Esophagus (tissue), 2 donors: ENCODE measurements at regions not wholly inside any gene's neighbourhood (a gene's known extent, or its start where the extent isn't known, plus 50 kb on each side); places are given as distances from the start of the nearest gene placed in this dataset.
"Not testable (repeated sequence)": the region's sequence is repeated elsewhere in the genome, so short reads cannot be mapped to it uniquely, and the experiment has no call there.

ENCODE experiments used
- H3K27ac ChIP-seq, 2 donors: one replicate each; pipeline ENCODE4 v1.5.1; 2013; ENCODE audit warnings: low read depth in 2 of 2, mild to moderate bottlenecking in 2 of 2, inconsistent platforms in 1 of 2, low read length in 1 of 2, moderate library complexity in 1 of 2
- H3K27me3 ChIP-seq, 2 donors: one replicate each; pipeline ENCODE4 v1.6.1; 2013; ENCODE audit warnings: low read length in 2 of 2, control low read depth in 1 of 2, mild to moderate bottlenecking in 1 of 2; ENCODE audit not compliant: insufficient read depth in 2 of 2, control insufficient read depth in 1 of 2
- H3K36me3 ChIP-seq, 2 donors: one replicate each; pipeline ENCODE4 v1.6.1; 2013; ENCODE audit warnings: low read length in 1 of 2; ENCODE audit not compliant: control insufficient read depth in 2 of 2, insufficient read depth in 2 of 2
- H3K4me1 ChIP-seq, 2 donors: one replicate each; pipeline ENCODE4 v1.6.1; 2013; ENCODE audit warnings: low read length in 1 of 2; ENCODE audit not compliant: control insufficient read depth in 2 of 2, insufficient read depth in 2 of 2
- H3K4me3 ChIP-seq, 2 donors: one replicate each; pipeline ENCODE4 v1.5.1; 2013; ENCODE audit warnings: low read length in 2 of 2, mild to moderate bottlenecking in 2 of 2, low read depth in 1 of 2, moderate library complexity in 1 of 2
- H3K9me3 ChIP-seq, 2 donors: one replicate each; pipeline ENCODE4 v1.6.1; 2013; ENCODE audit warnings: mild to moderate bottlenecking in 2 of 2, low read depth in 1 of 2, low read length in 1 of 2, moderate library complexity in 1 of 2; ENCODE audit not compliant: control insufficient read depth in 2 of 2, insufficient read depth in 1 of 2
- WGBS, 2 donors: extraction: QIAGEN DNeasy Blood & Tissue Kit; methylation state at CpG; one replicate each; pipeline ENCODE4 v1.1.7; 2013; 5-methylcytosine and 5-hydroxymethylcytosine counted together
- donor health status: healthy with polysubstance abuse.
- donor health status: Bipolar disorder and iron deficiency.

- no peaks in the 10 kb centered on the region for H3K27me3 ChIP-seq
- no peaks in the 10 kb centered on the region for H3K36me3 ChIP-seq
- H3K4me1 ChIP-seq: peaks cover 5 to 6% of the 10 kb centered on the region in 2 donors
- WGBS, 2 donors: 26 to 35% methylated on average over 30 of the region's 30 CpGs
- no peaks in the 10 kb centered on the region for H3K9me3 ChIP-seq
- H3K27ac ChIP-seq: peak overlapping the region; percentile 51 to 74
- peak overlapping the region in 1 of 2 donors; percentile 22 for H3K4me3 ChIP-seq
These were observed 236.0 kb downstream of the BCL11B start for GRCh38 chr14:99035712-99036610.

DNA sequence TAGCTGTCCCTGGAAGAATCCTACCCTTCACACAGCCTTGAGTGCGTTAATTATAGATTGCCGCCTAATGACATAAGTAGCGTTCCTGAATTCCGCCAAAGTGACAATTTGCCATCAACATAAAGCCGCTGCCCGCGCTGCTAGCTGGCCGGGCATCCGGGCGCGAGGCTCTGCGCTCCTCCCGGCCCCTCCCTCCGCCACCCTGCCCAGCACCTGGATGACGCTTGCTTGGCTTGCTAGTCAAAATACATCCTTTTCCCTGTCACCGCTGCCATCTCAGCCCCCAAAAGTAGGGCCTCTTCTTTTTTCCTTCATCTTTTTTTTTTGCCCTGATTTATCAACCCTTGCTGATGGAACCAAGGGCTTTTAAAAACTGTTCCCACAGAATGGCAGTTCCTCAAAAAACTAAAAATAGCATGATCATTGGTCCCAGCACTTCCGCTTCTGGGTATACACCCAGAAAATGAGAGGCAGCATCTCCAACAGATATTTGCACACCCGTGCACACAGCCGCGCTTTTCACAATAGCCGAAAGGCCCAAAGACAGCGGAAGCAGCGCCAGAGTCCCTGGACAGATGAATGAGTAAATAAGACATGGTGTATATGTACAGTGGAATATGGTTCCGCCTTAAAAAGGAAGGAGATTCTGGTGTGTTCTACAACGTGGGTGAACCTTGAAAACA is 235.2 kb downstream of the BCL11B start:
- Histone ChIP-seq H3K4me1 (peaks cover 5 to 6% of the 10 kb centered on the region in 2 donors), H3K27me3 (no peaks in the 10 kb centered on the region), H3K4me3 (no peak overlapping the region), H3K9me3 (no peaks in the 10 kb centered on the region), H3K36me3 (no peaks in the 10 kb centered on the region), H3K27ac (peak overlapping the region; percentile 51 to 74)
- 81 to 85% methylated on average over 25 of the region's 25 CpGs for WGBS, 2 donors

DNA sequence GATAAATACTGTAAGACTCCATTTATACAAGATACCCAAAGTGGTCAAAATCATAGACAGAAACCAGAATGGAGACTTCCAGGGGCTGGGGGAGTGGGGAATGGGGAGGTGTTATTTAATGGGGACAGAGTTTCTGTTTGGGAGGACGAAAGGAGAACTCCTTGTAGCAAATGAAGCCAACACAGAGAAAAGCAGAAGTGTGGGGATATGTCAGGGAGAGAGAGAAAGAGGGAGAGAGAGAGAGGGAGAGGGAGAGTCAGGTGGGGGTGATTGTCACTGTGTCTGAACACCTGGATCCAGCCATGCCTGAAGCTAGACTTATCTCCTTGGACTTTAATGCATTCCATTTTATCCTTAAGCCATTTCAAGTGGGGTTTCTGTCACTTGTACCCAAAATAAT is 234.7 kb downstream of the BCL11B start:
- WGBS, 2 donors: 83 to 87% methylated on average over 1 of the region's 1 CpG

GRCh38 chr14:99037777-99038430 is 234.1 kb downstream of the BCL11B start:
- H3K4me3 ChIP-seq: no peak overlapping the region
- H3K9me3 ChIP-seq: no peaks in the 10 kb centered on the region
- H3K27me3 ChIP-seq: no peaks in the 10 kb centered on the region
- no peak overlapping the region for H3K27ac ChIP-seq
- WGBS, 2 donors: 73 to 79% methylated on average over 10 of the region's 10 CpGs
- no peaks in the 10 kb centered on the region for H3K36me3 ChIP-seq
- H3K4me1 ChIP-seq: peaks cover 5 to 8% of the 10 kb centered on the region in 2 donors

More for the DNA sequence above, 234.7 kb downstream of the BCL11B start:
- not testable (repeated sequence) for H3K4me1 ChIP-seq, H3K27ac ChIP-seq, H3K9me3 ChIP-seq, H3K36me3 ChIP-seq, H3K27me3 ChIP-seq, H3K4me3 ChIP-seq

DNA sequence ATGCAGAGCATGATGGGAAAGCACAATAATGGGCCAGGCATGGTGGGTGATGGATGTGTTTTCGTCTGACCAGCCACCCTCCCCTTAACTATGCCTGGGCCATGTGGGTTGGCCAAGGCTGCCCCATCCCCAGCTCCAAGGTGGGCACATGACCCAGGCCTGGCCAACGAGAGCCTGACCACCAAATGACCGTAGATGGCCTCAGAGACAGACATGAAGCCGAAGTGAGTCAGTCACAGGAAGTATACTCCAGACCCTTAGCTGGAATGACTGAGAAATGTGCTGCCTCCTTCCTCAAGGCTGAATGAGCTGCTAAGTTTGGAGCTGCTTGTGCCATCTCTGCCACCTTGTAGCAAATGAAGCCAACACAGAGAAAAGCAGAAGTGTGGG is 233.6 kb downstream of the BCL11B start:
- Histone ChIP-seq H3K9me3 (no peaks in the 10 kb centered on the region), H3K4me1 (peaks cover 5 to 8% of the 10 kb centered on the region in 2 donors), H3K27ac (no peak overlapping the region), H3K27me3 (no peaks in the 10 kb centered on the region), H3K4me3 (no peak overlapping the region), H3K36me3 (no peaks in the 10 kb centered on the region)
- 56 to 69% methylated on average over 4 of the region's 4 CpGs for WGBS, 2 donors

DNA sequence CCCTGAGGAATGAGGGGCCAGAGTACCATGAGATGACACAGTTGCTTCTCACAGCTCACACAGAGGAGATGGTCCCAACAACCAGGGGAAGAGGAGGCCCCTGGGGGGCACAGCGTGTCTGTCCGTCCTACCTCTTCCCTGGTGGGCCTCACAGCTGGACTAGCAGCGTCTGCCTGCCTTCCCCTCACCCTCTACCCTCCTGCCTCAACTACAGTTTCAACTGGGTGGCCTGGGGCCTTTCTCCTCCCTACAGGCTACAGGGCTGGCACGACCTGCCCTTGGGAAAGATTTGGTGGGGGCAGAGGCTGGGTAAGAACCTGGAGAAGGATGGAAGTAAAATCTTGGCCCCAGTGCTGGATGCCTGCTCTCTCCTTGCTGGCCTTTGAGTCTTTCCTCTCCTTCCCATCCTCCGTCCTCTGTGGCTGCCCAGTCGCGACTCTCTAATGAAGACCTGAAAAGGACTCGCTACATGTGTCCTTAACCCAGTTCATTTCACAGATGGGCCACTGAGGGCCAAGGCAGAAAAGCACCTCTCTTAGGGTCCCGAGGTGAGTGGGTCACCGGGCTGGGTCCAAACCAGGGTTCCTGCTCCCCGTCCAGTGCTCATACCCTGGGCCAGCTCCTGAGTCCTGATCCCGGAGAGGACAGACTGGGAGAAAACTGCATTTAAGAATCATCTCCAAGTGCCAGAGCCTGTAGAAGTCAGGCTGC is 232.5 kb downstream of the BCL11B start:
- 87 to 92% methylated on average over 9 to 12 of the region's 12 CpGs for WGBS, 2 donors
- no peak overlapping the region for H3K27ac ChIP-seq

DNA sequence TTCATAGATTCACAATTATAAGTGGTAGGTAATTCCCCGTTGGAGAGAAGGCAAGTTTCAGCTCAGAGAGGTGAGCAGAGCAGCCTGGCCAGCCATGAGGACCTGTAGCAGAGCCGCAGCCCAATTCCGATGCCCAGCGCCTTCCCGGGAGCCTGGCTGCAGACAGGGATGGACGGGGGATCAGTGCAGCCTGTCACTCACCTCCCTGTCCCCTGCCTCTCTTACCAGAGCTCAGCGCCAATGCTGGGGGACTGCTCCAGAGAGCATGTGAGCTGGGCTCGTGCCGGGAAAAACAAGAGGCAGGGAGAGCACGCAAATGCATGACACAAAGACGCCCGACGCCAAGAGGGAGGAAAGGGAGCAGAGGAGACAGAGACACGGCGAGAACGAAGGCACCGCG is 231.9 kb downstream of the BCL11B start:
- 83 to 86% methylated on average over 18 of the region's 18 CpGs for WGBS, 2 donors
- no peaks in the 10 kb centered on the region for H3K36me3 ChIP-seq
- no peak overlapping the region for H3K4me3 ChIP-seq
- peaks cover 2 to 8% of the 10 kb centered on the region in 2 donors for H3K4me1 ChIP-seq
- H3K27ac ChIP-seq: no peak overlapping the region
- no peaks in the 10 kb centered on the region for H3K27me3 ChIP-seq
- no peaks in the 10 kb centered on the region for H3K9me3 ChIP-seq

More for the DNA sequence above, 232.5 kb downstream of the BCL11B start:
- H3K36me3 ChIP-seq: no peaks in the 10 kb centered on the region
- H3K9me3 ChIP-seq: no peaks in the 10 kb centered on the region
- H3K4me3 ChIP-seq: no peak overlapping the region
- no peaks in the 10 kb centered on the region for H3K27me3 ChIP-seq
- H3K4me1 ChIP-seq: peaks cover 5 to 8% of the 10 kb centered on the region in 2 donors

DNA sequence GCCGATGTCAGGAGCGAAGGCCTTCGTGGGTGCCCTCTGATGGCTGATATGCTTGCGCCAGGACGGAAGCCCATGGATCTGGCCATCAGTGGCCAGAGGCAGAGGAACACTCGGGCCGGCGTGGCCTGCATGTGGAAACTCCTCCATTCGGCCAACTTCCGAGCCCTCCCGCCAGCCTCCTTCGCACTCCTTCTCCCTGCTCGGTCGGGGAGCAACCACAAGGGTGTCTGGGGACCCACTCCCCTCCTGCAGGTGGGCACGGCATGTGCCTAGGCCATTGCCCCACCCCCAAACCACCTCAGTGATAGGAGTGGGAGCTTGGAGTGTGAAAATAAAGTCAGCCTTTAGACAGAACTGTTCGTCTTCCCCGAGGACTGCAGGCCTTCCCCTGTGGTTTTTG is 231.3 kb downstream of the BCL11B start:
- no peak overlapping the region for H3K4me3 ChIP-seq
- peaks cover 2 to 5% of the 10 kb centered on the region in 2 donors for H3K4me1 ChIP-seq
- no peaks in the 10 kb centered on the region for H3K27me3 ChIP-seq
- no peaks in the 10 kb centered on the region for H3K9me3 ChIP-seq
- 90 to 92% methylated on average over 17 of the region's 17 CpGs for WGBS, 2 donors
- no peaks in the 10 kb centered on the region for H3K36me3 ChIP-seq
- H3K27ac ChIP-seq: no peak overlapping the region

DNA sequence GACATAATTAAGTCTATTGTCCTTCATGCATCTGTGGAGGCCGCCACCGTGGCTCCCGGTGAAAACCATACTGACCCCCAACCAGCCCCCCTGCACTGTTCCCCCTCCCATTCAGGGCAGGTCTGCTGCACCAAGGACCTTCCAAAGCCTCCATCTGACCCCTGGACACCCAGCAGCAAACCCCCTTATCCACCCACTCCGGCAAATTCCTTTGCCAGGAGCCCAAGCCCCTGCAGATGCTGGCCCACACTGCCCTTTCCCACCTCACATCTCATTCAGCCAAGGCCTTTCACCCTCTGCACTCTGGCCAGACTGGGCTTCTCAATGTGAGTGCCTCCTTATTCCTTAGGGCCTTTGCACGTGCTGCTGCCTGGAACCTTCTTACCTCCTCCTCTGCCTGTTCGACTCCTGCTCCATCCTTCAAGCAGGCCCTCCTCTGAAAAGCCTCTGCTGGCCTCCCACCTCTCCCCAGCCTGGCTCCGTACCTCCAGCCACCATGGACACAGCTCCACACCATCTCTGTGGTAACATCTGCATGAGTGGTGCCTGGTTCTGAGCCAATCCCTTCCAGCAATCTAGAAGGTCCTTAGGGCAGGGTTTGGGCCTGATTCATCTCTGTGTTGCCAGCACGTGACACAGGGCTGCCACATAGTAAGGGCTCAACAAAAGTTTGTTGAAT is 230.7 kb downstream of the BCL11B start:
- H3K27me3 ChIP-seq: no peaks in the 10 kb centered on the region
- no peak overlapping the region for H3K4me3 ChIP-seq
- no peak overlapping the region for H3K27ac ChIP-seq
- H3K36me3 ChIP-seq: no peaks in the 10 kb centered on the region
- peaks cover 2% of the 10 kb centered on the region in 2 donors for H3K4me1 ChIP-seq
- no peaks in the 10 kb centered on the region for H3K9me3 ChIP-seq
- WGBS, 2 donors: 83 to 84% methylated on average over 8 of the region's 8 CpGs
